GM23338 (cell line): ENCODE measurements at regions not wholly inside any gene's neighbourhood (a gene's known extent, or its start where the extent isn't known, plus 50 kb on each side); places are given as distances from the start of the nearest gene placed in this dataset.

ENCODE experiments used
- ATAC-seq: fragments of 200-7000 bp; cut with Tn5 transposase; 3 replicates; pipeline ENCODE4 v1.9.1; 2020
- DNase-seq: peaks from one replicate; pipeline ENCODE4 v3.0.0-alpha.2; 2015; ENCODE audit warnings: low spot score
- H2AFZ ChIP-seq: fragments of 200-600 bp; sonication (generic); 2 replicates; pipeline ENCODE4 v1.8.0; 2016; ENCODE audit warnings: antibody characterized with exemption, mild to moderate bottlenecking, moderate library complexity
- H3F3A ChIP-seq: fragments of 200-600 bp; sonication (generic); replicated peaks from 2 replicates; pipeline ENCODE4 v1.8.0; 2017; ENCODE audit warnings: antibody characterized with exemption, mixed run types, low read depth
- H3K27ac ChIP-seq: fragments of 200-600 bp; sonication (generic); 2 replicates; pipeline ENCODE4 v1.6.1; 2016; ENCODE audit warnings: low read depth
- H3K27me3 ChIP-seq: fragments of 200-600 bp; sonication (generic); 2 replicates; pipeline ENCODE4 v1.8.0; 2016; ENCODE audit warnings: mild to moderate bottlenecking, mixed run types, moderate library complexity; ENCODE audit not compliant: insufficient read depth
- H3K36me3 ChIP-seq: fragments of 200-600 bp; sonication (generic); 2 replicates; pipeline ENCODE4 v1.8.0; 2016; ENCODE audit warnings: mild to moderate bottlenecking; ENCODE audit not compliant: insufficient read depth
- H3K4me1 ChIP-seq: fragments of 200-600 bp; sonication (generic); 2 replicates; pipeline ENCODE4 v1.8.0; 2016; ENCODE audit warnings: mild to moderate bottlenecking, moderate library complexity; ENCODE audit not compliant: insufficient read depth
- H3K4me2 ChIP-seq: fragments of 200-600 bp; sonication (generic); 2 replicates; pipeline ENCODE4 v1.7.1; 2017; ENCODE audit warnings: mixed run types
- H3K4me3 ChIP-seq: fragments of 200-600 bp; sonication (generic); 2 replicates; pipeline ENCODE4 v1.6.1; 2016; ENCODE audit warnings: mixed run types
- H3K79me2 ChIP-seq: fragments of 200-600 bp; sonication (generic); replicated peaks from 2 replicates; pipeline ENCODE4 v1.8.0; 2017; ENCODE audit warnings: mild to moderate bottlenecking; ENCODE audit not compliant: insufficient read depth
- H3K9me2 ChIP-seq: fragments of 200-600 bp; sonication (generic); 2 replicates; pipeline ENCODE4 v1.8.0; 2017; ENCODE audit not compliant: insufficient read depth
- H4K20me1 ChIP-seq: fragments of 200-600 bp; sonication (generic); replicated peaks from 2 replicates; pipeline ENCODE4 v1.8.0; 2017; ENCODE audit warnings: mild to moderate bottlenecking; ENCODE audit not compliant: insufficient read depth
- H3K27ac Mint-ChIP-seq: 2 replicates; pipeline ENCODE4 v1.8.0; 2020; ENCODE audit warnings: inconsistent platforms, mild to moderate bottlenecking, moderate library complexity, mixed read lengths
- H3K27me3 Mint-ChIP-seq: 3 replicates; pipeline ENCODE4 v1.8.0; 2022; ENCODE audit warnings: low read depth, mild to moderate bottlenecking, moderate library complexity, mixed read lengths, inconsistent platforms; ENCODE audit not compliant: insufficient read depth, poor library complexity
- H3K36me3 Mint-ChIP-seq: 3 replicates; pipeline ENCODE4 v1.8.0; 2021; ENCODE audit warnings: low read depth, mild to moderate bottlenecking, inconsistent platforms, moderate library complexity, mixed read lengths
- H3K4me1 Mint-ChIP-seq: 3 replicates; pipeline ENCODE4 v1.8.0; 2020; ENCODE audit warnings: mild to moderate bottlenecking, inconsistent platforms, mixed read lengths
- H3K4me3 Mint-ChIP-seq: 3 replicates; pipeline ENCODE4 v1.8.0; 2021; ENCODE audit warnings: moderate library complexity, mild to moderate bottlenecking, inconsistent platforms, mixed read lengths
- H3K9me3 Mint-ChIP-seq: 3 replicates; pipeline ENCODE4 v1.8.0; 2020; ENCODE audit warnings: moderate library complexity, mild to moderate bottlenecking, inconsistent platforms, mixed read lengths
- CREB1 ChIP-seq: fragments of 250-450 bp; sonication (Bioruptor Pico); IDR thresholded peaks from 2 replicates; pipeline ENCODE4 v1.5.0; 2020; ENCODE audit warnings: low read depth, mild to moderate bottlenecking, moderate library complexity
- CTCF ChIP-seq, 2 experiments: fragments of 200-600 bp in 1 of 2; sonication (generic) in 1 of 2; conservative IDR thresholded peaks; 2 replicates each; pipeline versions ENCODE4 v1.5.1 to v1.6.1; 2016 to 2017; ENCODE audit warnings: antibody characterized with exemption in 2 of 2, low read depth in 2 of 2, mild to moderate bottlenecking in 2 of 2, moderate library complexity in 1 of 2
- ETS1 ChIP-seq: IDR thresholded peaks from 2 replicates; pipeline ENCODE4 v1.6.1; 2016; ENCODE audit warnings: antibody characterized with exemption
- EZH2 ChIP-seq: fragments of 200-600 bp; sonication (generic); IDR thresholded peaks from one replicate; pipeline ENCODE4 v1.8.0; 2017; ENCODE audit warnings: antibody characterized with exemption, mild to moderate bottlenecking, low read depth; ENCODE audit not compliant: unreplicated experiment
- EZH2phosphoT487 ChIP-seq: fragments of 200-600 bp; sonication (generic); IDR thresholded peaks from one replicate; pipeline ENCODE4 v1.8.1; 2018; ENCODE audit warnings: antibody characterized with exemption; ENCODE audit not compliant: unreplicated experiment
- NANOG ChIP-seq: IDR thresholded peaks from 2 replicates; pipeline ENCODE4 v1.6.1; 2016; ENCODE audit warnings: antibody characterized with exemption, borderline replicate concordance
- POLR2AphosphoS5 ChIP-seq: IDR thresholded peaks from 2 replicates; pipeline ENCODE4 v1.6.1; 2016; ENCODE audit warnings: antibody characterized with exemption, low read depth
- REST ChIP-seq: IDR thresholded peaks from one replicate; pipeline ENCODE4 v1.6.1; 2018; ENCODE audit warnings: antibody characterized with exemption; ENCODE audit not compliant: unreplicated experiment
- STAT1 ChIP-seq: IDR thresholded peaks from one replicate; pipeline ENCODE4 v1.6.1; 2016; ENCODE audit warnings: antibody characterized with exemption; ENCODE audit not compliant: unreplicated experiment
- ZNF114 ChIP-seq: fragments of 250-450 bp; sonication (Bioruptor Pico); IDR thresholded peaks from 2 replicates; pipeline ENCODE4 v1.5.0; 2020; ENCODE audit warnings: mild to moderate bottlenecking, moderate library complexity
- ZNF331 ChIP-seq: fragments of 250-450 bp; sonication (Bioruptor Pico); IDR thresholded peaks from 2 replicates; pipeline ENCODE4 v1.5.0; 2020; ENCODE audit warnings: low read depth, mild to moderate bottlenecking, moderate library complexity
- TF ChIP-seq, protein P1 (sequence below): fragments of 250-450 bp; sonication (Bioruptor Pico); IDR thresholded peaks from 2 replicates; pipeline ENCODE4 v1.5.0; 2020; ENCODE audit warnings: mild to moderate bottlenecking, moderate library complexity

GRCh38 chr18:76571689-76572088 lies 76.6 kb upstream of the ZNF516 start (continued):
- TF ChIP-seq STAT1 (no peak), EZH2phosphoT487 (no peak), REST (no peak)

GRCh38 chr18:76570856-76571255 lies 75.8 kb upstream of the ZNF516 start:
- DNase-seq = no peak

More at GRCh38 chr18:76570856-76571255, 75.8 kb upstream of the ZNF516 start:
- no peaks in the 10 kb centered on the region for H3K27me3 ChIP-seq
- no peaks in the 10 kb centered on the region for H3K79me2 ChIP-seq
- H3K27me3 Mint-ChIP-seq = peaks cover 15% of the 10 kb centered on the region
- H4K20me1 ChIP-seq = no peaks in the 10 kb centered on the region
- no peaks in the 10 kb centered on the region; the same call in 1 of the 2 replicates for H3K4me1 ChIP-seq
- H3K4me3 Mint-ChIP-seq = no peak overlapping the region
- peaks cover 7% of the 10 kb centered on the region for H3K4me1 Mint-ChIP-seq
- H3K36me3 ChIP-seq = no peaks in the 10 kb centered on the region
- H2AFZ ChIP-seq = no peak overlapping the region
- no peak overlapping the region for H3K27ac ChIP-seq
- no peaks in the 10 kb centered on the region for H3K36me3 Mint-ChIP-seq
- no peak overlapping the region for H3K4me3 ChIP-seq
- H3K27ac Mint-ChIP-seq = no peak overlapping the region
- H3K9me3 Mint-ChIP-seq = 0 out of 3 replicates have a peak, but pooled peaks cover 7% of the 10 kb centered on the region
- ATAC-seq = no peak
- TF ChIP-seq CREB1 (CRISPR knock-in tag) (no peak), CTCF (conservative IDR thresholded peaks at IDR 0.05; ENCODE audit: low read depth in 2 of 2) (no peak), POLR2AphosphoS5 (no peak), STAT1 (no peak), ETS1 (no peak), EZH2 (no peak), NANOG (no peak), ZNF331 (CRISPR knock-in tag) (no peak), ZNF114 (no peak)
- TF ChIP-seq, protein P1, sequence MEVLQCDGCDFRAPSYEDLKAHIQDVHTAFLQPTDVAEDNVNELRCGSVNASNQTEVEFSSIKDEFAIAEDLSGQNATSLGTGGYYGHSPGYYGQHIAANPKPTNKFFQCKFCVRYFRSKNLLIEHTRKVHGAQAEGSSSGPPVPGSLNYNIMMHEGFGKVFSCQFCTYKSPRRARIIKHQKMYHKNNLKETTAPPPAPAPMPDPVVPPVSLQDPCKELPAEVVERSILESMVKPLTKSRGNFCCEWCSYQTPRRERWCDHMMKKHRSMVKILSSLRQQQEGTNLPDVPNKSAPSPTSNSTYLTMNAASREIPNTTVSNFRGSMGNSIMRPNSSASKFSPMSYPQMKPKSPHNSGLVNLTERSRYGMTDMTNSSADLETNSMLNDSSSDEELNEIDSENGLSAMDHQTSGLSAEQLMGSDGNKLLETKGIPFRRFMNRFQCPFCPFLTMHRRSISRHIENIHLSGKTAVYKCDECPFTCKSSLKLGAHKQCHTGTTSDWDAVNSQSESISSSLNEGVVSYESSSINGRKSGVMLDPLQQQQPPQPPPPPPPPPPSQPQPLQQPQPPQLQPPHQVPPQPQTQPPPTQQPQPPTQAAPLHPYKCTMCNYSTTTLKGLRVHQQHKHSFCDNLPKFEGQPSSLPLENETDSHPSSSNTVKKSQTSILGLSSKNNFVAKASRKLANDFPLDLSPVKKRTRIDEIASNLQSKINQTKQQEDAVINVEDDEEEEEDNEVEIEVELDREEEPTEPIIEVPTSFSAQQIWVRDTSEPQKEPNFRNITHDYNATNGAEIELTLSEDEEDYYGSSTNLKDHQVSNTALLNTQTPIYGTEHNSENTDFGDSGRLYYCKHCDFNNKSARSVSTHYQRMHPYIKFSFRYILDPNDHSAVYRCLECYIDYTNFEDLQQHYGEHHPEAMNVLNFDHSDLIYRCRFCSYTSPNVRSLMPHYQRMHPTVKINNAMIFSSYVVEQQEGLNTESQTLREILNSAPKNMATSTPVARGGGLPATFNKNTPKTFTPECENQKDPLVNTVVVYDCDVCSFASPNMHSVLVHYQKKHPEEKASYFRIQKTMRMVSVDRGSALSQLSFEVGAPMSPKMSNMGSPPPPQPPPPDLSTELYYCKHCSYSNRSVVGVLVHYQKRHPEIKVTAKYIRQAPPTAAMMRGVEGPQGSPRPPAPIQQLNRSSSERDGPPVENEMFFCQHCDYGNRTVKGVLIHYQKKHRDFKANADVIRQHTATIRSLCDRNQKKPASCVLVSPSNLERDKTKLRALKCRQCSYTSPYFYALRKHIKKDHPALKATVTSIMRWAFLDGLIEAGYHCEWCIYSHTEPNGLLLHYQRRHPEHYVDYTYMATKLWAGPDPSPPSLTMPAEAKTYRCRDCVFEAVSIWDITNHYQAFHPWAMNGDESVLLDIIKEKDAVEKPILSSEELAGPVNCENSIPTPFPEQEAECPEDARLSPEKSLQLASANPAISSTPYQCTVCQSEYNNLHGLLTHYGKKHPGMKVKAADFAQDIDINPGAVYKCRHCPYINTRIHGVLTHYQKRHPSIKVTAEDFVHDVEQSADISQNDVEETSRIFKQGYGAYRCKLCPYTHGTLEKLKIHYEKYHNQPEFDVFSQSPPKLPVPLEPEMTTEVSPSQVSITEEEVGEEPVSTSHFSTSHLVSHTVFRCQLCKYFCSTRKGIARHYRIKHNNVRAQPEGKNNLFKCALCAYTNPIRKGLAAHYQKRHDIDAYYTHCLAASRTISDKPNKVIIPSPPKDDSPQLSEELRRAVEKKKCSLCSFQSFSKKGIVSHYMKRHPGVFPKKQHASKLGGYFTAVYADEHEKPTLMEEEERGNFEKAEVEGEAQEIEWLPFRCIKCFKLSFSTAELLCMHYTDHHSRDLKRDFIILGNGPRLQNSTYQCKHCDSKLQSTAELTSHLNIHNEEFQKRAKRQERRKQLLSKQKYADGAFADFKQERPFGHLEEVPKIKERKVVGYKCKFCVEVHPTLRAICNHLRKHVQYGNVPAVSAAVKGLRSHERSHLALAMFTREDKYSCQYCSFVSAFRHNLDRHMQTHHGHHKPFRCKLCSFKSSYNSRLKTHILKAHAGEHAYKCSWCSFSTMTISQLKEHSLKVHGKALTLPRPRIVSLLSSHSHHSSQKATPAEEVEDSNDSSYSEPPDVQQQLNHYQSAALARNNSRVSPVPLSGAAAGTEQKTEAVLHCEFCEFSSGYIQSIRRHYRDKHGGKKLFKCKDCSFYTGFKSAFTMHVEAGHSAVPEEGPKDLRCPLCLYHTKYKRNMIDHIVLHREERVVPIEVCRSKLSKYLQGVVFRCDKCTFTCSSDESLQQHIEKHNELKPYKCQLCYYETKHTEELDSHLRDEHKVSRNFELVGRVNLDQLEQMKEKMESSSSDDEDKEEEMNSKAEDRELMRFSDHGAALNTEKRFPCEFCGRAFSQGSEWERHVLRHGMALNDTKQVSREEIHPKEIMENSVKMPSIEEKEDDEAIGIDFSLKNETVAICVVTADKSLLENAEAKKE (CRISPR knock-in tag) = no peak
- no peaks in the 10 kb centered on the region for H3F3A ChIP-seq
- H3K4me2 ChIP-seq = no peak overlapping the region
- H3K9me2 ChIP-seq = no peaks in the 10 kb centered on the region
